HG02642 (cell line): ENCODE measurements at regions not wholly inside any gene's neighbourhood (a gene's known extent, or its start where the extent isn't known, plus 50 kb on each side); places are given as distances from the start of the nearest gene placed in this dataset.
"Not testable (repeated sequence)": the region's sequence is repeated elsewhere in the genome, so short reads cannot be mapped to it uniquely, and the experiment has no call there.

Source experiments
- ATAC-seq: cut with Tn5 transposase; IDR thresholded peaks from one replicate; pipeline ENCODE4 v1.9.1; 2021; ENCODE audit warnings: mild to moderate bottlenecking; ENCODE audit not compliant: unreplicated experiment, poor library complexity

GRCh38 chr4:22627851-22628250, 64.9 kb upstream of the GBA3 start:
- not testable (repeated sequence) for ATAC-seq

- ATAC-seq = not testable (repeated sequence)
Measured at GRCh38 chr4:22630161-22630975, 62.4 kb upstream of the GBA3 start.

GRCh38 chr4:22631167-22631566, 61.6 kb upstream of the GBA3 start:
- ATAC-seq = not testable (repeated sequence)

GRCh38 chr4:22634541-22635181, 58.1 kb upstream of the GBA3 start:
- ATAC-seq = no peak

- not testable (repeated sequence) for ATAC-seq
Measured at GRCh38 chr4:22635182-22635549, 57.6 kb upstream of the GBA3 start.

GRCh38 chr4:22635692-22636091, 57.0 kb upstream of the GBA3 start:
- no peak for ATAC-seq

GRCh38 chr4:22637306-22637705, 55.4 kb upstream of the GBA3 start:
- ATAC-seq = no peak
